Smooth muscle cell (in vitro differentiated cells): ENCODE measurements at regions not wholly inside any gene's neighbourhood (a gene's known extent, or its start where the extent isn't known, plus 50 kb on each side); places are given as distances from the start of the nearest gene placed in this dataset.

Experiments
- DNase-seq: peaks from one replicate; lab custom pipeline; 2025; ENCODE audit not compliant: unreplicated experiment; lab: John Stamatoyannopoulos, UW
- H2AFZ ChIP-seq: fragments of 200-600 bp; sonication (generic); 2 replicates; pipeline ENCODE4 v1.6.0; 2016; ENCODE audit warnings: antibody characterized with exemption, low read depth, mild to moderate bottlenecking
- H3F3A ChIP-seq: fragments of 200-600 bp; sonication (generic); 2 replicates; pipeline ENCODE4 v1.6.0; 2017; ENCODE audit warnings: antibody characterized with exemption, low read depth
- H3K27ac ChIP-seq: fragments of 200-600 bp; sonication (generic); 2 replicates; pipeline ENCODE4 v1.5.1; 2016; ENCODE audit warnings: low read depth, mild to moderate bottlenecking
- H3K27me3 ChIP-seq: fragments of 200-600 bp; sonication (generic); 2 replicates; pipeline ENCODE4 v1.6.1; 2016; ENCODE audit warnings: low read depth, mild to moderate bottlenecking
- H3K36me3 ChIP-seq: fragments of 200-600 bp; sonication (generic); 2 replicates; pipeline ENCODE4 v1.5.1; 2016; ENCODE audit warnings: low read depth
- H3K4me1 ChIP-seq: fragments of 200-600 bp; sonication (generic); 2 replicates; pipeline ENCODE4 v1.5.1; 2016; ENCODE audit warnings: low read depth
- H3K4me2 ChIP-seq: fragments of 200-600 bp; sonication (generic); 2 replicates; pipeline ENCODE4 v1.6.0; 2016; ENCODE audit warnings: mild to moderate bottlenecking
- H3K4me3 ChIP-seq: fragments of 200-600 bp; sonication (generic); 2 replicates; pipeline ENCODE4 v1.5.1; 2016; ENCODE audit warnings: mild to moderate bottlenecking
- H3K79me2 ChIP-seq: fragments of 200-600 bp; sonication (generic); 2 replicates; pipeline ENCODE4 v1.6.0; 2016; ENCODE audit warnings: low read depth, mild to moderate bottlenecking
- H3K9ac ChIP-seq: fragments of 200-600 bp; sonication (generic); 2 replicates; pipeline ENCODE4 v1.6.0; 2016; ENCODE audit warnings: low read depth
- H3K9me3 ChIP-seq: fragments of 200-600 bp; sonication (generic); replicated peaks from 2 replicates; pipeline ENCODE4 v1.5.1; 2016; ENCODE audit warnings: low read depth
- H4K20me1 ChIP-seq: fragments of 200-600 bp; sonication (generic); 2 replicates; pipeline ENCODE4 v1.6.0; 2016; ENCODE audit warnings: low read depth
- WGBS: methylation state at CpG from one replicate; pipeline ENCODE4 v1.1.7; 2016; ENCODE audit warnings: low lambda C conversion rate; 5-methylcytosine and 5-hydroxymethylcytosine counted together
- TF ChIP-seq, protein P1 (sequence below): fragments of 200-600 bp; sonication (generic); IDR thresholded peaks from 2 replicates; pipeline ENCODE4 v1.5.1; 2017; ENCODE audit warnings: borderline replicate concordance, mild to moderate bottlenecking, antibody characterized with exemption; ENCODE audit not compliant: insufficient read depth, poor library complexity, severe bottlenecking

DNA sequence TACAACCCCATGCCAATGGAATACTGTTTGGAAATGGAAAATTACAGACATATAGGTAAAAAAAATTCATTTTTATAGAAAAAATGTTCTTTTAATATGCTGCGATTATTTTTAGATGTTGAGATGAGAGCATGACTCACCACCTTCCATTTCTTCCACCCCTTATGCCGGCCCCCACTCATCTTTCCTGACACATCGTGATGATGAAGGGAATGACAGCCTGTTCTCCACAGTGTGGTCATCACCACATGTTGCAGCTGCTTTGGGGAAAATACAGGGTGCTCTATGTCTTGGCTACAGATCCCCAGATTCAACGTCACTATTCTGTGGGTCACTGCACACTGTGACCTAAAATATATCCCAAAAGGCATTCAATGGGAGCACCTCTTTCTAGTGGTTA is 916.2 kb downstream of the METTL15 start:
- Histone ChIP-seq H2AFZ (no peak overlapping the region), H3K27me3 (no peaks in the 10 kb centered on the region), H3K4me1 (peaks cover 3% of the 10 kb centered on the region), H3K79me2 (no peaks in the 10 kb centered on the region), H3K9ac (no peak overlapping the region), H3F3A (no peaks in the 10 kb centered on the region), H3K4me2 (no peak overlapping the region), H3K4me3 (no peak overlapping the region), H4K20me1 (no peaks in the 10 kb centered on the region), H3K9me3 (no peaks in the 10 kb centered on the region), H3K27ac (no peak overlapping the region), H3K36me3 (no peaks in the 10 kb centered on the region)
- 90% methylated on average over 4 of the region's 4 CpGs for WGBS
- TF ChIP-seq, protein P1, sequence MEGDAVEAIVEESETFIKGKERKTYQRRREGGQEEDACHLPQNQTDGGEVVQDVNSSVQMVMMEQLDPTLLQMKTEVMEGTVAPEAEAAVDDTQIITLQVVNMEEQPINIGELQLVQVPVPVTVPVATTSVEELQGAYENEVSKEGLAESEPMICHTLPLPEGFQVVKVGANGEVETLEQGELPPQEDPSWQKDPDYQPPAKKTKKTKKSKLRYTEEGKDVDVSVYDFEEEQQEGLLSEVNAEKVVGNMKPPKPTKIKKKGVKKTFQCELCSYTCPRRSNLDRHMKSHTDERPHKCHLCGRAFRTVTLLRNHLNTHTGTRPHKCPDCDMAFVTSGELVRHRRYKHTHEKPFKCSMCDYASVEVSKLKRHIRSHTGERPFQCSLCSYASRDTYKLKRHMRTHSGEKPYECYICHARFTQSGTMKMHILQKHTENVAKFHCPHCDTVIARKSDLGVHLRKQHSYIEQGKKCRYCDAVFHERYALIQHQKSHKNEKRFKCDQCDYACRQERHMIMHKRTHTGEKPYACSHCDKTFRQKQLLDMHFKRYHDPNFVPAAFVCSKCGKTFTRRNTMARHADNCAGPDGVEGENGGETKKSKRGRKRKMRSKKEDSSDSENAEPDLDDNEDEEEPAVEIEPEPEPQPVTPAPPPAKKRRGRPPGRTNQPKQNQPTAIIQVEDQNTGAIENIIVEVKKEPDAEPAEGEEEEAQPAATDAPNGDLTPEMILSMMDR, result no peak
- DNase-seq, result no peak

DNA sequence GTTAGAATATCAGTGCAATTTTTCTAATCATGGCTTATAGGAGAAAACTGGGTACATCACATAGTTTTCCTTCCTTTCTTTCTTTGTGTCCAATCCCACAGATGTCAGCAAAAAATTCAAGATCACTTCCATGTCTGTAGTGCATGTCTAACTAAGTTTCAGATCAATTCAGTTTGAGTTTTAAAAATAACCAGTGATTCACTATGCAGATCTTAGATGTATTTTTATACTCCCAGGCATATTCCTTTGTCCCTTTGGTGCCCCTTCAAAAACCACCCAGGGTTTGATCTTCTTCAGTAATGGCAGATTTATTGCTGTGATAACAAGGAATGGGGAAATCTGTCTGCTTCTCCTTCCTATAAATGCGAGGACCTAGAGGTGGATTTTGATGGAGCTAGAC is 915.6 kb downstream of the METTL15 start:
- Histone ChIP-seq H3K9me3 (no peaks in the 10 kb centered on the region), H3K9ac (no peak overlapping the region), H3K4me1 (peaks cover 8% of the 10 kb centered on the region), H3K4me3 (no peak overlapping the region), H3K4me2 (no peak overlapping the region), H3K79me2 (no peaks in the 10 kb centered on the region), H3K36me3 (no peaks in the 10 kb centered on the region), H4K20me1 (no peaks in the 10 kb centered on the region), H3K27ac (no peak overlapping the region), H3F3A (no peaks in the 10 kb centered on the region), H2AFZ (no peak overlapping the region), H3K27me3 (no peaks in the 10 kb centered on the region)
- TF ChIP-seq, protein P1, result no peak
- WGBS, result 81% methylated on average over 1 of the region's 1 CpG
- no peak for DNase-seq

DNA sequence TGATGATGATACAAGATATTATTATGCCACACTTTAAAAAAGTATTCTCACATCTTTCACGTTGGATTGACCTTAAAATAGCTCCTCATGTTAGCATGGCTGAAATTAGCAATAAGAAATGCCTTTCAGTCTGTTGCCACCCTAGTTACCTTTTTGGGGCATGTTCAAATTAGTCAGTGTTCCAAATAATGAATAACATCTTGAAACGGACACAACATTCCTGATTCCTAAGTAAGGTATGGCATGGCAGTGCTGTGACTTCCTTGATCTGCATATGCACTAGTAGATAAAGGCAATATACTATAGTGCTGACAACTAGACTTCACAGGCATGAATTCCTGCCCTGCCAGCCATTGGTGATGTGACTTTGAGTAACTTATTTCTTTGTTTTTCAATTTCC is 914.5 kb downstream of the METTL15 start:
- DNase-seq, result no peak
- Histone ChIP-seq H3K9ac (no peak overlapping the region), H3K4me3 (no peak overlapping the region), H2AFZ (no peak overlapping the region), H3K27me3 (no peaks in the 10 kb centered on the region), H3F3A (no peaks in the 10 kb centered on the region), H3K27ac (no peak overlapping the region), H3K36me3 (no peaks in the 10 kb centered on the region), H4K20me1 (no peaks in the 10 kb centered on the region), H3K4me2 (no peak overlapping the region), H3K79me2 (no peaks in the 10 kb centered on the region), H3K4me1 (peaks cover 12% of the 10 kb centered on the region), H3K9me3 (no peaks in the 10 kb centered on the region)
- TF ChIP-seq, protein P1, result no peak
- WGBS, result 88% methylated on average over 2 of the region's 2 CpGs

DNA sequence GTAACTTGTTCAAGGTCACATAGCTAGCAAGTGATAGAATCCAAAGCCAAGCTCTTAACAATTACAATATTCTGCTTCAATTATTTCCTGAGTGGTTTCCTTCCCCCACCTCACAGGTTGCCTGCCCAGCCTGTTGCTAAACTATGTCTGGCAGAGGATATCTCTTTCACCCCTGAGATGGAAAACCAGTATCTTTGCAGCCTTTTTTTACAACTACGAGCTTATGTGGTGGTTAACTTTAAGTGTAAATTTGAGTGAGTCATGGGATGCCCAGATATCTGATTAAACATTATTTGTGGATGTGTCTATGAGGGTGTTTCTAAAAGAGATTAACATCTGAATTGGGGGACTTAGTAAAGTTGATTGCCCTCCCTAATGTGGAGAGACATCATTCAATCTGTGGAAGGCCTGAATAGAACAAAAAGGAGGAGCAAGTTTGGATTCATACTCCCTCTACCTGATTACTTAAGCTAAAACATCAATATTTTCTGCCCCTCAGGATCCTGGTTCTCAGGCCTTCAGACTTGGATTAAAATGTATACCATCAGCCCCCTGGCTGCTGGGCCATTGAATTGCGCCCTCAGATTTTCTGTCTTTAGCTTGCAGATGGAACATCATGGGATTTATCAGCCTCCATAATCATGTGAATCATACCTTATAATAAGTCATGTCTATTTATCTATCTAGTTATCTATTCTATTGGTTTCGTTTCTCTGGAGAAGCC is 911.9 kb downstream of the METTL15 start:
- 51% methylated on average over 3 of the region's 3 CpGs for WGBS
- Histone ChIP-seq H3K4me3 (no peak overlapping the region), H3K36me3 (no peaks in the 10 kb centered on the region), H2AFZ (no peak overlapping the region), H3K9ac (peak overlapping the region; percentile 60), H3K4me2 (peak overlapping the region; percentile 62), H3K79me2 (no peaks in the 10 kb centered on the region), H3K4me1 (peaks cover 12% of the 10 kb centered on the region), H3K27ac (peak overlapping the region; percentile 66), H3K9me3 (no peaks in the 10 kb centered on the region), H3F3A (no peaks in the 10 kb centered on the region), H4K20me1 (no peaks in the 10 kb centered on the region), H3K27me3 (no peaks in the 10 kb centered on the region)
- DNase-seq, result no peak
- TF ChIP-seq, protein P1, result peak; percentile 52
